SU-DHL-6 (cell line): ENCODE measurements at regions not wholly inside any gene's neighbourhood (a gene's known extent, or its start where the extent isn't known, plus 50 kb on each side); places are given as distances from the start of the nearest gene placed in this dataset.

ENCODE experiments used
- EZH2phosphoT487 ChIP-seq: fragments of 200-600 bp; sonication (generic), shearing (Covaris generic); conservative IDR thresholded peaks from 2 replicates; pipeline ENCODE4 v1.6.1; 2018; ENCODE audit warnings: mild to moderate bottlenecking, antibody characterized with exemption, low read length, moderate library complexity, mixed read lengths
- TF ChIP-seq, protein P1 (sequence below): fragments of 200-600 bp; sonication (generic); IDR thresholded peaks from one replicate; pipeline ENCODE4 v1.5.1; 2017; ENCODE audit warnings: antibody characterized with exemption, mild to moderate bottlenecking, low read length, moderate library complexity; ENCODE audit not compliant: insufficient read depth, poor library complexity, severe bottlenecking

DNA sequence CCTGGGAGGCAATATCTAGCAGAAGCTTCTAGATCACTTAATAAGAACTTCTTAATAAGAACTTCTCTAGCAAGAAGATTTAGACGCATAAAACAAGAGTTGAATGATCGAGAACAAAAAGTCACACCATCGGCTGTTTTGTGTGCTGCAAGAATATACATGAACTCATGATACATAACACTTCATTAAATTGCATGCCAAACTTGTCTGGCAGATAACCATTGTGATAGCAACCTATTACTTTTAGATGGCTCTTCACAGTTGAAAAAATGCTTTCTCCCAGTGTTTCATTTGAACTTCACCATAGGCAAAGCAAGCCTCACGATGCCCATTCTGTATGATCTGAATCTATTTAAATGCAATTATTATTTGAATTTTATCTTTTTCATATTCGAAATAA lies 249.9 kb downstream of the CBLN4 start:
- TF ChIP-seq, protein P1, sequence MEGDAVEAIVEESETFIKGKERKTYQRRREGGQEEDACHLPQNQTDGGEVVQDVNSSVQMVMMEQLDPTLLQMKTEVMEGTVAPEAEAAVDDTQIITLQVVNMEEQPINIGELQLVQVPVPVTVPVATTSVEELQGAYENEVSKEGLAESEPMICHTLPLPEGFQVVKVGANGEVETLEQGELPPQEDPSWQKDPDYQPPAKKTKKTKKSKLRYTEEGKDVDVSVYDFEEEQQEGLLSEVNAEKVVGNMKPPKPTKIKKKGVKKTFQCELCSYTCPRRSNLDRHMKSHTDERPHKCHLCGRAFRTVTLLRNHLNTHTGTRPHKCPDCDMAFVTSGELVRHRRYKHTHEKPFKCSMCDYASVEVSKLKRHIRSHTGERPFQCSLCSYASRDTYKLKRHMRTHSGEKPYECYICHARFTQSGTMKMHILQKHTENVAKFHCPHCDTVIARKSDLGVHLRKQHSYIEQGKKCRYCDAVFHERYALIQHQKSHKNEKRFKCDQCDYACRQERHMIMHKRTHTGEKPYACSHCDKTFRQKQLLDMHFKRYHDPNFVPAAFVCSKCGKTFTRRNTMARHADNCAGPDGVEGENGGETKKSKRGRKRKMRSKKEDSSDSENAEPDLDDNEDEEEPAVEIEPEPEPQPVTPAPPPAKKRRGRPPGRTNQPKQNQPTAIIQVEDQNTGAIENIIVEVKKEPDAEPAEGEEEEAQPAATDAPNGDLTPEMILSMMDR = no peak
- no peak for TF ChIP-seq EZH2phosphoT487
